Gastroesophageal sphincter (tissue), 4 donors: ENCODE measurements at regions not wholly inside any gene's neighbourhood (a gene's known extent, or its start where the extent isn't known, plus 50 kb on each side); places are given as distances from the start of the nearest gene placed in this dataset.

Experiments used
- ATAC-seq: fragments of 150-250 bp; one replicate; pipeline ENCODE4 v1.9.1; 2016; ENCODE audit warnings: mild to moderate bottlenecking, moderate library complexity
- H3K27ac ChIP-seq, 4 donors: fragments of 200-600 bp; sonication (generic) in 3 of 4; 1 replicate in 3 of 4; 2 replicates in 1 of 4; pipeline ENCODE4 v1.5.1; 2016 to 2019
- H3K27me3 ChIP-seq: fragments of 200-600 bp; sonication (generic); one replicate; pipeline ENCODE4 v1.5.1; 2019
- H3K36me3 ChIP-seq, 2 donors: fragments of 200-600 bp; sonication (generic); one replicate each; pipeline ENCODE4 v1.5.1; 2019; ENCODE audit warnings: control low read depth in 1 of 2
- H3K4me1 ChIP-seq, 3 donors: fragments of 200-600 bp; sonication (generic); 1 replicate in 2 of 3; 2 replicates in 1 of 3; pipeline ENCODE4 v1.5.1; 2016 to 2019; ENCODE audit warnings: control low read depth in 2 of 3
- H3K4me3 ChIP-seq, 2 donors: fragments of 200-600 bp; sonication (generic); one replicate each; pipeline ENCODE4 v1.5.1; 2019; ENCODE audit warnings: mild to moderate bottlenecking in 1 of 2, moderate library complexity in 1 of 2
- H3K9me3 ChIP-seq, 3 donors: fragments of 200-600 bp; sonication (generic); one replicate each; pipeline ENCODE4 v1.5.1; 2017 to 2019; ENCODE audit warnings: control low read depth in 2 of 3
- EP300 ChIP-seq: sonication (generic); formaldehyde crosslinking; IDR thresholded peaks from one replicate; pipeline ENCODE4 v1.6.1; 2017; ENCODE audit warnings: antibody characterized with exemption, mild to moderate bottlenecking
- POLR2A ChIP-seq, 2 donors: fragments of 450-650 bp; IDR thresholded peaks; one replicate each; pipeline ENCODE4 v1.6.1; 2017; ENCODE audit warnings: antibody characterized with exemption in 2 of 2, mild to moderate bottlenecking in 2 of 2, moderate library complexity in 1 of 2
- POLR2AphosphoS5 ChIP-seq: sonication (generic); formaldehyde crosslinking; IDR thresholded peaks from one replicate; pipeline ENCODE4 v1.6.1; 2017; ENCODE audit warnings: antibody characterized with exemption
- WGBS, 2 donors: methylation state at CpG; one replicate each; pipeline ENCODE4 v1.1.5; 2018; ENCODE audit warnings: low coverage in 1 of 2; 5-methylcytosine and 5-hydroxymethylcytosine counted together
- TF ChIP-seq, protein P1 (sequence below), 4 experiments: fragments of 200-600 bp in 2 of 4; fragments of 450-650 bp in 2 of 4; sonication (generic) in 1 of 4; IDR thresholded peaks; one replicate each; pipeline ENCODE4 v1.5.1; 2017 to 2019; ENCODE audit warnings: antibody characterized with exemption in 4 of 4, mild to moderate bottlenecking in 2 of 4, moderate library complexity in 2 of 4

DNA sequence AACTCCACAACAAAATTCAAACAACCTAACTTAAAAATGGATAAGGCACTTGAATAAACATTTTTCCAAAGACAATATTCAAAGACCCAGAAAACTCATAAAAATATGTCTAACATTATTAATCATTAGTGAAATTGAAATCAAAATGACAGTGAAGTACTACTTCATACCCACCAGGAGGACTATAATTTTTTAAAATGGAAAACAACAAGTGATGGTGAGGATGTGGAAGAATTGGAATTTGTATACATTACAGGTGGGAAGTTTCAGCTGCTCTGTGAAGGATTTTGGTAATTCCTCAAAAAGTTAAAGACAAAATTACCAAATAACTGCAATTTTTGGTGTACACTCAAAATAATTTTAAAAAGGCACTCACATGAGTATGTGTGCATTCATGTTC lies 920.0 kb downstream of the TDRD15 start:
- Histone ChIP-seq H3K27me3 (no peaks in the 10 kb centered on the region), H3K4me1 (no peaks in the 10 kb centered on the region), H3K4me3 (no peak overlapping the region), H3K36me3 (no peaks in the 10 kb centered on the region), H3K27ac (no peak overlapping the region), H3K9me3 (no peaks in the 10 kb centered on the region)
- ATAC-seq = no peak
- no peak for TF ChIP-seq POLR2A (IDR thresholded peaks at IDR 0.05)
- TF ChIP-seq EP300 = no peak
- no peak for TF ChIP-seq POLR2AphosphoS5
- TF ChIP-seq, protein P1, sequence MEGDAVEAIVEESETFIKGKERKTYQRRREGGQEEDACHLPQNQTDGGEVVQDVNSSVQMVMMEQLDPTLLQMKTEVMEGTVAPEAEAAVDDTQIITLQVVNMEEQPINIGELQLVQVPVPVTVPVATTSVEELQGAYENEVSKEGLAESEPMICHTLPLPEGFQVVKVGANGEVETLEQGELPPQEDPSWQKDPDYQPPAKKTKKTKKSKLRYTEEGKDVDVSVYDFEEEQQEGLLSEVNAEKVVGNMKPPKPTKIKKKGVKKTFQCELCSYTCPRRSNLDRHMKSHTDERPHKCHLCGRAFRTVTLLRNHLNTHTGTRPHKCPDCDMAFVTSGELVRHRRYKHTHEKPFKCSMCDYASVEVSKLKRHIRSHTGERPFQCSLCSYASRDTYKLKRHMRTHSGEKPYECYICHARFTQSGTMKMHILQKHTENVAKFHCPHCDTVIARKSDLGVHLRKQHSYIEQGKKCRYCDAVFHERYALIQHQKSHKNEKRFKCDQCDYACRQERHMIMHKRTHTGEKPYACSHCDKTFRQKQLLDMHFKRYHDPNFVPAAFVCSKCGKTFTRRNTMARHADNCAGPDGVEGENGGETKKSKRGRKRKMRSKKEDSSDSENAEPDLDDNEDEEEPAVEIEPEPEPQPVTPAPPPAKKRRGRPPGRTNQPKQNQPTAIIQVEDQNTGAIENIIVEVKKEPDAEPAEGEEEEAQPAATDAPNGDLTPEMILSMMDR (IDR thresholded peaks at IDR 0.05) = no peak

DNA sequence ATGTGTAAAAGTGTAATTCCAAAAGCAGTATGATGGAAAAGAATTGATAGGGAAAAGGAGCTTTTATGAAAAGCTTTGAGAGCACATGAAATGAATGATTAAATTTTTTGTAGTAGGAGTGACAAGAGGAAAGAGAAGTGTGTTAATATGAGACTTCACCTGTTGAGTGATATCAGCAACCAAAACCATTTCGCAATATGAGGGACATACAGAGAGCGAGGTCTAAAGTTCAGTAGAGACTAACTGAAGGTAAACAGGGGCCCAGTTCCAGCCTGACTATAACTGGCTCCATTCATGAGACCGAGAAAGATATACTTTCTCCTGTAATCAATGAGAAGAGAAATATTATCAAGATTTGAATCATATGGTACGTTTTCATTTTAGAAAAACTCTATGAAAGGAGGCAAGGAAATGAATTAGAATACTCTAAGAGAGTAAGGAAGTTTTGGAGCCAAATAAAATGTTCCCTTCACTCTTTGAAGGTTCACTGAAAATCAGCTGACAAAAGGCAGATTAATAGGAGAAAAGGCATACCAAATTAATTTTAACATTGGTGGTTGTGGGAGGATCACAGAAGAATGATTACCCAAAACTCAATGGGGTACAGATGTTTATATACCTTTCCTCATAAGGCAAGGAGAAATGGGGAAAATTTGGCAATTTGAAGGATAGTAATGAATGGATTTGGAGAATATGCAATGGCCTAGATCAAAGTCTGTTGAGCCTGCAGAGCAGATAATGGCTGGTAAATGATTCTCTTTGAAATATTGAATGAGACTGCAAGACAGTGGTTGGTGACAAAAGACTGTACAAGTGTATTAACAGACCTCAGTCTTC lies 932.2 kb downstream of the TDRD15 start:
- 91 to 94% methylated on average over 4 of the region's 4 CpGs for WGBS, 2 donors

DNA sequence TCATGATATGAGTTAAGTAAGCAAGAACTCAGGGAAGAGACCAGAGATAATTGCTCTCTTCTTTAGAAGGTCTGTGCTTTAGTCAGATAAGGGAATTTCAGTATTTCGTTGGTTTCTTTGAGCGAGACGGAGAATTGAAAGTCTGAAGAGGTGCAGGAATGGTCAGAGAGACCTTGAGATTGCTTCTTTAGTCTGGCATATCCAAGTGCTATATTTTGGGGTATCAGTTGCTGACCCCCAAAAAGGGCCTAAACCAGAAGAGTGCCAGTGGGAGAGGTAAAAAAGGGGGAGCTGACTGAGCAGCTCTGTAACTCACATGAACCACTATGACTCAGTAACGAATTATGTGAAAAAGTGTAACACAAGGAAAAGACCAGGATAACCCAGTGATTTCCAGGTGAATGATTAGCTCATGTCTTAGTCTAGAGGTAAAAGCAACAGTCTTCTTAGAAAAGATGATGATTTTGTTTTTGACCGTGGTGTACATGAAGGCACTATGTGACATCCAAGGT lies 932.9 kb downstream of the TDRD15 start:
- no peaks in the 10 kb centered on the region for H3K36me3 ChIP-seq
- H3K27ac ChIP-seq = no peak overlapping the region
- no peak for ATAC-seq
- no peaks in the 10 kb centered on the region for H3K4me1 ChIP-seq
- H3K4me3 ChIP-seq = no peak overlapping the region
- TF ChIP-seq, protein P1 (IDR thresholded peaks at IDR 0.05) = no peak
- TF ChIP-seq POLR2A (IDR thresholded peaks at IDR 0.05) (no peak), EP300 (no peak), POLR2AphosphoS5 (no peak)
- H3K27me3 ChIP-seq = no peaks in the 10 kb centered on the region
- 82 to 85% methylated on average over 2 to 5 of the region's 5 CpGs for WGBS, 2 donors
- H3K9me3 ChIP-seq = no peaks in the 10 kb centered on the region

More for the DNA sequence above, 932.2 kb downstream of the TDRD15 start:
- H3K27ac ChIP-seq = no peak overlapping the region
- H3K9me3 ChIP-seq = no peaks in the 10 kb centered on the region
- H3K4me1 ChIP-seq = no peaks in the 10 kb centered on the region
- no peak overlapping the region for H3K4me3 ChIP-seq
- TF ChIP-seq POLR2A (IDR thresholded peaks at IDR 0.05) = no peak
- TF ChIP-seq, protein P1 (IDR thresholded peaks at IDR 0.05) = no peak
- no peak for TF ChIP-seq POLR2AphosphoS5
- no peak for TF ChIP-seq EP300
- no peaks in the 10 kb centered on the region for H3K27me3 ChIP-seq
- ATAC-seq = no peak
- H3K36me3 ChIP-seq = no peaks in the 10 kb centered on the region

DNA sequence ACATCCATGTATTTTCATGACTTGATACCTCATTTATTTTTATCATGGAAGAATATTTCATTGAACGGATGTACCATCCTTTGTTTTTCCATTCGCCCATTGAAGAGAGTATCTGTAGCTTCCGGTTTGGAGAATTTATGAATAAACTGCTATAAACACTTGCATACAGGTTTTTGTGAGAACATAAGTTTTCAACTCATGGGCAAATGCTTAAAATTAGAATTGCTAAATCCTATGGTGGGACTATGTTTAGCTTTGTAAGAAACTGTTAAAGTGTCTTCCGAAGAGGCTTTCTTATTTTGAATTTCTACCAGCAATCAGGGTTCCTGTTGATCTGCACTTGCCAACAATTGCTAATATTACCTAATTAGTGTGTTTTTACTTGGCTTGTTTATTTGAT lies 938.9 kb downstream of the TDRD15 start:
- Histone ChIP-seq H3K27me3 (no peaks in the 10 kb centered on the region), H3K4me3 (no peak overlapping the region), H3K36me3 (no peaks in the 10 kb centered on the region), H3K4me1 (no peaks in the 10 kb centered on the region), H3K9me3 (no peaks in the 10 kb centered on the region), H3K27ac (no peak overlapping the region)
- 80 to 92% methylated on average over 4 of the region's 4 CpGs for WGBS, 2 donors
- no peak for ATAC-seq
- no peak for TF ChIP-seq POLR2AphosphoS5
- TF ChIP-seq, protein P1 (IDR thresholded peaks at IDR 0.05) = no peak
- TF ChIP-seq POLR2A (IDR thresholded peaks at IDR 0.05) = no peak
- no peak for TF ChIP-seq EP300

DNA sequence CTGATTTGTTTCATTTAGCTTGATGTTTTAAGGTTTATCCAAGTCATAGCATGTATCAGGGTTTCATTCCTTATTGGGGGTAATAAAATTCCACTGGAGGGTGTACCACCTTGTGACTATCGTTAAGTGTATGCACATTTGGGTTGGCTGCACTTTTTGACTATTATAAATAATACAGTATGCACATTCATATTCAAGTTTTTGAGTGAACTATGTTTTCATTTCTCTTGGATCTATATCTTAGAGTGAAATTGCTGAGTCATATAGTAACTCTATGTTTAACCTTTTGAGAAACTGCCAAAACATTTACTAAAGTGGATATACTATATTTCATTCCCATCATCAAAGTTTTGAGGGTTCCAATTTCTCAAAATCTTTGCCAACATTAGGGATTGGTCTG lies 952.7 kb downstream of the TDRD15 start:
- H3K27ac ChIP-seq = no peak overlapping the region
- no peaks in the 10 kb centered on the region for H3K4me1 ChIP-seq
- no peaks in the 10 kb centered on the region for H3K27me3 ChIP-seq
- peaks cover 0 to 10% (median 0%) of the 10 kb centered on the region in 3 donors for H3K9me3 ChIP-seq
- TF ChIP-seq POLR2AphosphoS5 (no peak), EP300 (no peak)
- TF ChIP-seq, protein P1 (IDR thresholded peaks at IDR 0.05) = no peak
- WGBS, 2 donors = 44 to 57% methylated on average over 1 of the region's 1 CpG
- H3K36me3 ChIP-seq = no peaks in the 10 kb centered on the region
- ATAC-seq = no peak
- H3K4me3 ChIP-seq = no peak overlapping the region
